NCI-H226 (cell line): ENCODE measurements at regions not wholly inside any gene's neighbourhood (a gene's known extent, or its start where the extent isn't known, plus 50 kb on each side); places are given as distances from the start of the nearest gene placed in this dataset.
"Not testable (repeated sequence)": the region's sequence is repeated elsewhere in the genome, so short reads cannot be mapped to it uniquely, and the experiment has no call there.

Experiments
- DNase-seq: peaks from one replicate; pipeline ENCODE4 v3.0.0-alpha.2; 2015

GRCh38 chr2:7557376-7557775 is 640.2 kb downstream of the RNF144A start:
- DNase-seq, result no peak

DNA sequence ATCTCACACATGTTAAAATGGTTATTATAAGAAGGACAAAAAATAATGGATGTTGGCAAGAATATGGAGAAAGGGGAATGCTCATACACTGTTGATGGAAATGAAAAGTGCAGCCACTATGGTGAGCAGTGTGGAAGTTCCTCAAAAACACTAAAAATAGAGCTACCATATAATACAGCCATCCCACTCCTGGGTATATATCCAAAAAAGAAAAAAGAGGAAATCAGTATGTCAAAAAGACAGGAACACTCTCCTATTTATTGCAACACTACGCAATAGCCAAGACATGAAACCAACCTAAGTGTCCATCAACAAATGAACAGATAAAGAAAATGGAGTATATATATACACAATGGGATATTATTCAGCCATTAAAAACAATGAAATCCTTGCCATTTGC is 642.6 kb downstream of the RNF144A start:
- no peak for DNase-seq

- no peak for DNase-seq
Observed at GRCh38 chr2:7566382-7566881, 649.2 kb downstream of the RNF144A start.

DNA sequence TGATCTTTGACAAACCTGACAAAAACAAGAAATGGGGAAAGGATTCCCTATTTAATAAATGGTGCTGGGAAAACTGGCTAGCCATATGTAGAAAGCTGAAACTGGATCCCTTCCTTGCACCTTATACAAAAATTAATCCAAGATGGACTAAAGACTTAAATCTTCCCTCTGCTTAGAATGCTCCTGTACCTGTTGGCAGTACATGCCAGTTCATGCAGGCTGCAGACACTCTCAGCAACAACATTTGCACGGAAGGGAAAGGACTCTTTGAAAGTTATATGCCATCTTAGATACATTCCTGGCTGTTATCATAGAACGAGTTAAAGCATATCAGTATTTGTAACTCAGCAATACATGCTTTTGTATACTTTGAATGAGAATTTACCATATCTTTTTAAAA is 649.9 kb downstream of the RNF144A start:
- DNase-seq, result not testable (repeated sequence)

DNA sequence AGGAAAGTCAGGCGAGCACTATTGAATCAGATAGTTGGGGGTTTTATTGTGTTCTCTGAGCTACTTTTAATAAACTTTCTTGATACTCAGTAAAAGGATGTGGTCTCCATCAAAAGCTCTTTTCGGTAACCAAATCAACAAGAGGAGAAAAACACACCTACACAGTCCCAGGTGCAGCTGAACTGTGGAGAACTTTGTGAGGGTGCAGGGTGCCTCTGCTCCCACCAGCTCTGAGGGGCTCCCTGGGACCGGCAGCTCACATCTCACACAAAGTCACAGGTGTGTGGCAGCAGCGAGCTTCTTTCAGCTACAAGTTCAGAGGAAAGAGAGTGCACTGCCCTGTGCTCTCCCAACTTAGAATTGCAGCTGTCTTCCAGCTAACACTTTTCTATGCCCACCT is 650.4 kb downstream of the RNF144A start:
- no peak for DNase-seq

- DNase-seq, result no peak
Observed at GRCh38 chr2:7570247-7570646, 653.0 kb downstream of the RNF144A start.

DNA sequence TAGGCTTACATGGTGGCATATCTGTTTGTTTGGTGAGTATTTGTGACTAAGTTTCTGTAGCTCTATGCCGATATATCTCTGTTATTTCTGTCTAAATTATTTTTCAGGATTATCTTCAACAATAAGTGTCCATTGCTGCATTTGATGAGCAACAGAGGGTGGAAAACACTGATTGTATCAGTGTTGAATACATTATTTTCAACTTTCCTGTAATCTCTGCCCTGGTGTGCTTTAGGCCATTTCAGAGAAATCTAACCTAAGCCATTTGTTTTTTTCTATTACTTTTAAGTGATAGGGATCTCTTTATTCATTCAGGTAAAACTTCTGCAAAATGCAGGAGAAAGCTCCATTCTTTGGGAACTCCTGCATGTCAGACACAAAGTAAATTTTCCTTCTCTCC is 654.5 kb downstream of the RNF144A start:
- DNase-seq, result no peak

- no peak for DNase-seq
Observed at GRCh38 chr2:7572450-7572849, 655.2 kb downstream of the RNF144A start.

GRCh38 chr2:7573166-7573825 is 656.1 kb downstream of the RNF144A start:
- no peak for DNase-seq

DNA sequence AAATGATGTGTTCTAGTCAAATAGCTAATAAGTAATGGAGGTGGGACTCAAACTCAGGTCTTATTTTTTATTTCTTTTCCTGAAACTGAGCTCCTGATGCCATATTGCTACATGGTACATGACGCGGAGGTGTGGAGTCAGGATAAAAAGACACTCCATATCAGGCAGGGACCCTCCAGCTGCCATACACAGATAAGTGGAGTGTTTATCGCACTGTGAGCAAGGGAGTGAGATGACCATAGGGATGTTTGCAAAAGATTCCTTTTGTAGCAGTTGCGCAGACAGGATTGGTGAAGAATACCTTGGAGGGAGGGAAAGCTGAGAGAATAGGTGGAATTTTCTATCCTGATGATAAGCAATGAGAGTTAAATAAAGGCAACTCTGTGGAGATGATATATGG is 657.2 kb downstream of the RNF144A start:
- no peak for DNase-seq

GRCh38 chr2:7577769-7578168 is 660.6 kb downstream of the RNF144A start:
- DNase-seq, result no peak

- DNase-seq, result no peak
Observed at GRCh38 chr2:7584017-7584416, 666.8 kb downstream of the RNF144A start.

GRCh38 chr2:7586898-7587297 is 669.7 kb downstream of the RNF144A start:
- DNase-seq, result no peak

GRCh38 chr2:7588295-7588694 is 671.1 kb downstream of the RNF144A start:
- DNase-seq, result no peak

- DNase-seq, result no peak
Observed at GRCh38 chr2:7592618-7593140, 675.5 kb downstream of the RNF144A start.

- DNase-seq, result no peak
Observed at GRCh38 chr2:7593360-7593759, 676.1 kb downstream of the RNF144A start.

DNA sequence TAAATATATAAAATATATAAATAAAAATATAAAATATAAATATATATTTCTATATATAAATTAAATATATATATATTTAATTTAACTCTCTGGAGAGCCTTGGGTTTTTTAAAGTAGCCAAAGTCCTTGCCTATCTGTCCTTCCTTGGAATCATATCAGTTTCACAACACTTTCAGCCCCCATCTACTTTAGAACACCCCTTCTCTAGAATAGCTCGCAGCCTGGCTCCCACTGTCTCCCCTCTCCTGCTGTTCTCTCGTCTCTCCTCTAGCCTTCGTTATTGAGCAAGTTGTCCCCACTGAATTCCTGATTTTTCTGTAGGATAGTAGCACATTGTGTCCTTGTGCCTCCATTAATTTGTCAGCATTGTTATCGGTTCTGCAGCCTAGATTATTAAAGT is 677.0 kb downstream of the RNF144A start:
- DNase-seq, result no peak

- DNase-seq, result no peak
Observed at GRCh38 chr2:7595206-7595605, 678.0 kb downstream of the RNF144A start.

DNA sequence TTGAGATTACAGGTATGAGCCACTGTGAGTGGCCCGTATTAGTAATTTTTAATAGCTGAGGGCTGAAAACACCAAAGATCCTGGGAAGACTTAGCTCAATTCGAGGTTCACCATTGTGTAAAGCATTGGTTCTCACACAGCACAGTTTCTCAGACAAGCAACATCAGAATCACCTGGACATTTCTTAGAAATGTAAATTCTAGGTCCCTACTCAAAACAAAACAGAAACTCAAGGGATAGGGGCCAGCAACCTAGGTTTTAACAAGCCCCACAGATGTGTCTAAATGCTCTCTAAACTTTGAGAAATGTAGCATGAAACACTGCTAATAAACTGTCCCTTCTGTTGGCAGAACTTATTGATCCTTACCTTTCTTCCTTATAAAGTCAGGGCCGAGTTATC is 681.2 kb downstream of the RNF144A start:
- DNase-seq, result no peak

DNA sequence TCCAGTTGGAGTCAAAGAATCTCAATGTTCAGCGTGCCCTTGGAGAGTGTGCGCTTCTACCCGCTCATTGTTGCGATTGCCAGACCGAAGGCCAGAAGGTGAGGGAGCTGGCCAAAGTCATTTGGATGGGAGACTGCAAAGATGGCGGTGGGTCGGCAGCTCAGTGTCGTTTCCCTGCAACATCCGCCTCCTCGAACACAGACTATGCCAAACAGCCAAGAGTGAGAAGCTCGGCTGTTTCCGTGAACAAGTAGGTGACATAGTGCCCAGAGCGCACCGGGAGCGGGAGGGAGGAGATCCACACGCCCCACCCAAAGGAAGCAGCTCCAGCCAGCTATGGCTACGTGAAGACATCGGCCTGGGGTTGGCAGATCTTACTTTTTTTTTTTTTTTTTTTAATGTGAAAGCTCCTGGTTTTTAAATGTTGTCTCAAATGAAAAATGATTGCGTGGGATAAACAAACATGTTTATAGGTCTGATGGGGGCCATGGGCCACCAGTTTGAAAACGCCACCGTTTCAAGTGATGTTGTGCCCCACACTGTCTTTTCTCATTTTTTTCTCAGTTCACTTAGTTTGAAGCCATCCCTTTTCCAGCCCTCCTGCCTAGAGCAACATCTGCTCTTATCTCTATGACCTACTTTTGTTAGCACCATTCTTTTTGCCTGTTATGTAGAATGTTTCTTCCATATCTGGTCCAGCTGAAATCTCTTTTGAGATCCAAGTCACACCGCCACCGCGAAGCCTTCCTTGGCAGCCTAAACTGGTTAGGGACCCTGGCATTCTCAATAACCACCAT is 682.4 kb downstream of the RNF144A start:
- DNase-seq, result no peak

DNA sequence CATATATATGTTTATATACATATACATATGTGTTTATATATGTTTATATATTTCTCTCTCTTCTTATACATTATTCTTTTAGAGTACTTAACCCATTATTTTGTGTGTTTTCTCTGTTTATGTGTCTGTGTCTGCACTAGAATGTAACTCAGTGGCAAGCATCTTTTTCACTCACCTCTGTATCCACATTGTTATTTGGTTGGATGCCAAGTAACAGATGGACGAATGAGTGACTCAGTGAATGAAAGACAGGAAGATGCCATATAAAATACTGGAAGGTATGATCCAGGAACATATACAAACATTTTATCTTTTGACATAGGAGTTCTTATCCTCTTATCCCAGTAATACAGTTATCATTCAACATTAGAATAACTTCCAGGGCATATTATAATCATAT is 684.8 kb downstream of the RNF144A start:
- DNase-seq, result no peak

- DNase-seq, result no peak
Observed at GRCh38 chr2:7604456-7604855, 687.2 kb downstream of the RNF144A start.

DNA sequence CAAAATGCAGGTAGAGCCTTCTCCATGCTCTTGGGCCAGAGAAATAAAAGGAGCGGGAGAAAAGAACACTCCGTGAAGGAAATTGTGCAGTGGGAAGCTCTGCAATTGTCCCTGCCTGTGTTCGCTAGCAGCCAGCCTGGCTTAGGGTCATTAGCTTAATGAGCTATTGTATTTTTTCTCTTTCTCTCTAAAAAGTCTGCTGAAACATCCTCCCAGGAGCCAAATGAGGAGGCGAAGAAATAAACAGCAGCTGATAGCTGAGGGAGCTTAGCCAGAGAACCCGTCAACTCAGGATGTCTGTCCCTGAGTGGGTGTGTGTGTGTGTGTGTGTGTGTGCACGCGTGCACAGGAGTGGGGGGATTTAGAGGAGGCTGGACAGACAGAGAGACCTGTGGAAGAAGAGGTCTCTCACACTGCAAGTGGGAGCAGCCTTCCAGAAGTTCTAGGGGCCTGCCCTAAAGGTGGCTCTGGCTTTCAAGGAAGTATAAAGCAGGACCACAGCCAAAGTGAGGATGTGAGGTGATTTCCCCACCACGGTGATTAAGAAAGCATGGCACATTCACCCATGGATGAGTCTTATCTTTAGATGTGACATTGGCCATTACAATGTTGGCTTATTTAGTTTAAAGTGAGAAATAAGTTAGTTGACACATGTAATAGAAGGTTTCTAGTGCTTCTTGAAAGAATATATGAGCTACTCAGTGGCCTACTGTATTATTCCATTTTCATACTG is 690.4 kb downstream of the RNF144A start:
- no peak for DNase-seq

DNA sequence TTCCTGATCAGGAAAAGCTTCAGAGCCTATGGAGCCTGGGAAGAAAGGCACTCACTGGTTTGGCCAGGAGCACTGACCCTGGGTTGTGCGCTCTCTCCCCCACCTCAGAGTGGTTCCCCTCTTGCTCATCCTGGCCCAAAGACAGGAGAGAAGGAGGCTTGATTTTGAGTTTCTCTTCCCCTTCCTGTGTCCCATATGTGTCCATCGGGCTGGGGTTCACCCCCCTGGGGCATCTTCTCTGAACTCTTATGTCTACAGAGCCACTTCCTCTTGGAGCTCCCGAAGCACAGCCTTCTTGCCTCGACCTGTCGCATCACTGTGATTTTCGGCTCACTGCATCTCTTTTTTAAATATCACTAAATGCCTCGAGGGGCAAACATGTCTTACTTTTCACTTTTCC is 692.3 kb downstream of the RNF144A start:
- DNase-seq, result no peak
